ENCODE measurements at regions not wholly inside any gene's neighbourhood (a gene's known extent, or its start where the extent isn't known, plus 50 kb on each side); places are given as distances from the start of the nearest gene placed in this dataset.

DNA sequence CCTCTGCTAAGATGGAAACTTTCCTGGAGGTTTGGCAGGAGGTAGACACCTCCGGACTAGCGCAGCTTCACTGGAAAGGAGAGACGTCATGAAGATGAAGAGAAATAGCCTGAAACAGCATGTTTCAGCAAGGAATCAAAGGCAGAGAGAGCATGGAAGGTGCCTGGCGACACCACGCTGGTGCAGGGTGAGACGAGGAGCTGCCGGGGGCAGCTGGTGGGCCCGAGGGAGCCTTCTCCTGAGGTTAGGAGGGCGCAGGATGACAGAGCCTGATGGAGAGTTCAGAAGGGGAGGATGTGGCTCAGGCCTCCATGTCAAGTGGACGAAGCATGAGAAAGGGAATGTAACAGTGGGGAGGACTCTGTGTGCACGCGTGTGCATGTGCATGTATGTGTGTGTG, 113.6 kb downstream of the TPRA1 start:
- Mint-ChIP-seq H3K27me3 (ENCODE audit: insufficient read depth, unreplicated experiment) (peaks cover 10% of the 10 kb centered on the region), H3K36me3 (ENCODE audit: insufficient read depth, unreplicated experiment) (no peaks in the 10 kb centered on the region), H3K4me3 (ENCODE audit: unreplicated experiment) (no peak overlapping the region), H3K4me1 (ENCODE audit: low read depth, unreplicated experiment) (no peaks in the 10 kb centered on the region), H3K9me3 (ENCODE audit: unreplicated experiment) (no peaks in the 10 kb centered on the region), H3K27ac (ENCODE audit: unreplicated experiment) (no peak overlapping the region)
- TF ChIP-seq, protein P1, sequence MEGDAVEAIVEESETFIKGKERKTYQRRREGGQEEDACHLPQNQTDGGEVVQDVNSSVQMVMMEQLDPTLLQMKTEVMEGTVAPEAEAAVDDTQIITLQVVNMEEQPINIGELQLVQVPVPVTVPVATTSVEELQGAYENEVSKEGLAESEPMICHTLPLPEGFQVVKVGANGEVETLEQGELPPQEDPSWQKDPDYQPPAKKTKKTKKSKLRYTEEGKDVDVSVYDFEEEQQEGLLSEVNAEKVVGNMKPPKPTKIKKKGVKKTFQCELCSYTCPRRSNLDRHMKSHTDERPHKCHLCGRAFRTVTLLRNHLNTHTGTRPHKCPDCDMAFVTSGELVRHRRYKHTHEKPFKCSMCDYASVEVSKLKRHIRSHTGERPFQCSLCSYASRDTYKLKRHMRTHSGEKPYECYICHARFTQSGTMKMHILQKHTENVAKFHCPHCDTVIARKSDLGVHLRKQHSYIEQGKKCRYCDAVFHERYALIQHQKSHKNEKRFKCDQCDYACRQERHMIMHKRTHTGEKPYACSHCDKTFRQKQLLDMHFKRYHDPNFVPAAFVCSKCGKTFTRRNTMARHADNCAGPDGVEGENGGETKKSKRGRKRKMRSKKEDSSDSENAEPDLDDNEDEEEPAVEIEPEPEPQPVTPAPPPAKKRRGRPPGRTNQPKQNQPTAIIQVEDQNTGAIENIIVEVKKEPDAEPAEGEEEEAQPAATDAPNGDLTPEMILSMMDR (IDR thresholded peaks at IDR 0.05; ENCODE audit: insufficient read depth in 1 of 2, low read depth in 1 of 2, low read length in 1 of 2, severe bottlenecking in 1 of 2, unreplicated experiment in 1 of 2), result no peak
- Histone ChIP-seq H3K27me3 (replicated peaks; ENCODE audit: control insufficient read depth, insufficient read depth, low read length) (no peaks in the 10 kb centered on the region), H3K9me3 (no peaks in the 10 kb centered on the region), H3K36me3 (ENCODE audit: control insufficient read depth, insufficient read depth, low read length) (no peaks in the 10 kb centered on the region; the same call in 1 of the 2 replicates), H3K4me1 (0 out of 2 replicates have a peak, but pooled peaks cover 3% of the 10 kb centered on the region), H3K4me3 (ENCODE audit: low read depth, low read length) (no peak overlapping the region)
- CTCF ChIA-PET, result no interaction called here
- POLR2A ChIA-PET, result no interaction called here
- no TSS peak for BruUV-seq (replicated peaks)
- DNase-seq, result no peak
- intact Hi-C loops (cut with micrococcal nuclease; ENCODE audit: unreplicated experiment), result no loop called here

GRCh38 chr3:127475975-127476705, 114.4 kb downstream of the TPRA1 start:
- Mint-ChIP-seq H3K27me3 (ENCODE audit: insufficient read depth, unreplicated experiment) (peaks cover 9% of the 10 kb centered on the region), H3K27ac (ENCODE audit: unreplicated experiment) (no peak overlapping the region), H3K9me3 (ENCODE audit: unreplicated experiment) (no peaks in the 10 kb centered on the region), H3K36me3 (ENCODE audit: insufficient read depth, unreplicated experiment) (no peaks in the 10 kb centered on the region), H3K4me3 (ENCODE audit: unreplicated experiment) (no peak overlapping the region), H3K4me1 (ENCODE audit: low read depth, unreplicated experiment) (no peaks in the 10 kb centered on the region)
- CTCF ChIA-PET, result no interaction called here
- no peaks in the 10 kb centered on the region for H3K9me3 ChIP-seq
- POLR2A ChIA-PET, result no interaction called here
- H3K4me3 ChIP-seq (ENCODE audit: low read depth, low read length), result no peak overlapping the region
- H3K27me3 ChIP-seq (replicated peaks; ENCODE audit: control insufficient read depth, insufficient read depth, low read length), result no peaks in the 10 kb centered on the region
- BruUV-seq (replicated peaks), result no TSS peak
- H3K36me3 ChIP-seq (ENCODE audit: control insufficient read depth, insufficient read depth, low read length), result no peaks in the 10 kb centered on the region; the same call in 1 of the 2 replicates
- no peak for DNase-seq
- intact Hi-C loops (cut with micrococcal nuclease; ENCODE audit: unreplicated experiment), result no loop called here
- TF ChIP-seq, protein P1 (IDR thresholded peaks at IDR 0.05; ENCODE audit: insufficient read depth in 1 of 2, low read depth in 1 of 2, low read length in 1 of 2, severe bottlenecking in 1 of 2, unreplicated experiment in 1 of 2), result no peak
- 0 out of 2 replicates have a peak, but pooled peaks cover 3% of the 10 kb centered on the region for H3K4me1 ChIP-seq

DNA sequence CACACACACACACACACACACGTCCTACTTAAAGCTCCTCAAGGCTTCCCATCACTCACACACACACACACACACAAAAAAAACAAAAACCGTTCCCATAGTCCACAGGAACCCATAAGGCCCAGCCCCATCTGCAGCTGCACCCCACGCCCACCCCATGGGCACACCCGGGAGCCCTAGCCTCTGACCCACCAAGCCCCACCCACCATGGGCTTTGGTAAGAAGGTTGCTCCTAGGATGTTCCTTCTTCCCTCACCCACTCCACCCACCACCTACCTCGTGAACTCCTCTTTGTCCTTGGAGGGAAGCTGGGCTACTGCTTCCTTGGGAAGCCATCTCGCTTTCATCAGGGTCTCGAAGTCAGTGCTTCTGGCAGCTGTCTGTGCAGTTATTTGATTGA, 115.1 kb downstream of the TPRA1 start:
- Histone ChIP-seq H3K4me1 (0 out of 2 replicates have a peak, but pooled peaks cover 3% of the 10 kb centered on the region), H3K27me3 (replicated peaks; ENCODE audit: control insufficient read depth, insufficient read depth, low read length) (no peaks in the 10 kb centered on the region), H3K36me3 (ENCODE audit: control insufficient read depth, insufficient read depth, low read length) (no peaks in the 10 kb centered on the region; the same call in 1 of the 2 replicates), H3K4me3 (ENCODE audit: low read depth, low read length) (no peak overlapping the region), H3K9me3 (no peaks in the 10 kb centered on the region)
- BruUV-seq (replicated peaks), result no TSS peak
- H3K36me3 Mint-ChIP-seq (ENCODE audit: insufficient read depth, unreplicated experiment), result no peaks in the 10 kb centered on the region
- DNase-seq, result no peak
- no peaks in the 10 kb centered on the region for H3K9me3 Mint-ChIP-seq (ENCODE audit: unreplicated experiment)
- ChIA-PET CTCF (no interaction called here), POLR2A (no interaction called here)
- no peak overlapping the region for H3K4me3 Mint-ChIP-seq (ENCODE audit: unreplicated experiment)
- H3K27me3 Mint-ChIP-seq (ENCODE audit: insufficient read depth, unreplicated experiment), result peaks cover 8% of the 10 kb centered on the region
- no peak overlapping the region for H3K27ac Mint-ChIP-seq (ENCODE audit: unreplicated experiment)
- no peaks in the 10 kb centered on the region for H3K4me1 Mint-ChIP-seq (ENCODE audit: low read depth, unreplicated experiment)
- intact Hi-C loops (cut with micrococcal nuclease; ENCODE audit: unreplicated experiment), result no loop called here
- TF ChIP-seq, protein P1 (IDR thresholded peaks at IDR 0.05; ENCODE audit: insufficient read depth in 1 of 2, low read depth in 1 of 2, low read length in 1 of 2, severe bottlenecking in 1 of 2, unreplicated experiment in 1 of 2), result no peak

Measured in Caco-2 (cell line).